Uterus (tissue), 2 donors: ENCODE measurements at regions not wholly inside any gene's neighbourhood (a gene's known extent, or its start where the extent isn't known, plus 50 kb on each side); places are given as distances from the start of the nearest gene placed in this dataset.

Experiments used
- CTCF ChIP-seq, 4 experiments: fragments of 200-600 bp in 2 of 4; fragments of 450-650 bp in 2 of 4; sonication (generic) in 2 of 4; IDR thresholded peaks; one replicate each; pipeline ENCODE4 v1.5.1; 2016 to 2019; ENCODE audit warnings: antibody characterized with exemption in 4 of 4, mild to moderate bottlenecking in 2 of 4, moderate library complexity in 1 of 4
- POLR2A ChIP-seq, 2 donors: fragments of 450-650 bp; IDR thresholded peaks; one replicate each; pipeline ENCODE4 v1.6.1; 2016; ENCODE audit warnings: antibody characterized with exemption in 2 of 2, mild to moderate bottlenecking in 1 of 2, moderate library complexity in 1 of 2

GRCh38 chr1:65525266-65526048, 105.0 kb downstream of the LEPR start:
- no peak for TF ChIP-seq CTCF (IDR thresholded peaks at IDR 0.05)
- no peak for TF ChIP-seq POLR2A (IDR thresholded peaks at IDR 0.05)
